ENCODE measurements at regions not wholly inside any gene's neighbourhood (a gene's known extent, or its start where the extent isn't known, plus 50 kb on each side); places are given as distances from the start of the nearest gene placed in this dataset.
"Not testable (repeated sequence)": the region's sequence is repeated elsewhere in the genome, so short reads cannot be mapped to it uniquely, and the experiment has no call there.

DNA sequence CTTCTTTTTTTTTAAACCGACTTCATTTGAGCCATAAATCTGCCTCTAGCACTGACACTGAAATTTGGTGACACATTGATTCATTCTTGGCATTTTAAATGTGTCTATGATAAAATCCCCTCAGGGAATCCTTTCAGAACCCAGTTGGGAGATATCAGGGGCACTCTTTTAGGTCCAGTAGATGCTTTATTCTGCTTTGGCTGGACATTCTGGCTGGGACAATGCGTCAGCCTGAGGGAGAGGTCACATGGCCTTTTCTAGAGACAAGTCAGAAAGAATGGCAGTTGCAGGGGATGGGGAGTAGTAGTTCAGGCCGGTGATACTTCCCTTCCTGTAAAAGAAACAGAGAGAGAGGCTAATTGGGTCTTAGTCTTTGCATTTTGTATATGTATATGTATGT lies 63.1 kb downstream of the TRIM43 start:
- H3K27me3 ChIP-seq; DNase-seq; H3K36me3 ChIP-seq; intact Hi-C loops (cut with DNase I); H3K27ac ChIP-seq; H3K9me3 ChIP-seq; H3K4me1 ChIP-seq; H3K4me3 ChIP-seq: not testable (repeated sequence)
- no CpG with 5 or more reads among the region's 3 CpGs for WGBS, 2 donors

DNA sequence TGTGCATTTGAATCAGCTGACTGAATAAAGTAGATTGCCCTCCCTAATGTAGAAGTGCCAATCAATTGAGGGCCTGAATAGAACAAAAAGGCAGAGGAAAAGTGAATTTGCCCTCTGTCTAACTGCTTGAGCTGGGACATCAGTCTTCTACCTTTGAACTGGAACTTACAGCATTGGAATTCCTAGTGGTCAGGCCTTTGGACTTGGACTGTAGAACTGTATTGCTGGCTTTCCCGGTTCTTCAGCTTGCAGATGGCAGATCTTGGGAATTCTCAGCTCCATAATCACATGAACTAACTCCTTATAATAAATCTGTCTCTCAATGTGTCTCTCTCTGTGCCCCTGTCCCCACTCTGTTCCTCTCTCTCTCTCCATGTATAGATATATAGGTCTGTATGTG lies 64.8 kb downstream of the TRIM43 start:
- H3K27ac ChIP-seq; H3K9me3 ChIP-seq; DNase-seq; H3K27me3 ChIP-seq; H3K36me3 ChIP-seq; H3K4me3 ChIP-seq; H3K4me1 ChIP-seq; intact Hi-C loops (cut with DNase I): not testable (repeated sequence)
- WGBS, 2 donors: 90 to 93% methylated on average over 1 of the region's 1 CpG

DNA sequence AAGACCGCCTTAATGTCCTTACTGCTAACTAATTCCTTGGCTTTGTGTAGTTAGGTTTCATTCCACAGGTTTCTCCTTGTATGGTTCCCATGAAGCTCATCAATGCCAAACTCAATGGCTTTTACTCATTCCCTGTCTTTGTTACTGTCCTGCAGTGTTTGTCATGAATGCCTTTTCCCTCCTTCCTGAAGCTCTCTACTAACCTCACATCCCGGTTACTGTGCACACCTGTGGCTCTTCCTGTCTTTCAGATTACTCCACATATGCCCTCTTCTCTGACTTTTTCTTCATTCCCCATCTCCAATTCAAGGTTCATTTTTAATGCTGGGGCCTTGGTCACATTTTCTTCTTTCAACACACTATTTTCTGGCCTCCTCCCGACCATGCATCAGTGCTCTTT lies 66.1 kb downstream of the TRIM43 start:
- H3K36me3 ChIP-seq; H3K27ac ChIP-seq; intact Hi-C loops (cut with DNase I); H3K4me3 ChIP-seq; H3K4me1 ChIP-seq; DNase-seq; H3K9me3 ChIP-seq; H3K27me3 ChIP-seq: not testable (repeated sequence)
- WGBS, 2 donors: 88 to 92% methylated on average over 3 of the region's 3 CpGs

DNA sequence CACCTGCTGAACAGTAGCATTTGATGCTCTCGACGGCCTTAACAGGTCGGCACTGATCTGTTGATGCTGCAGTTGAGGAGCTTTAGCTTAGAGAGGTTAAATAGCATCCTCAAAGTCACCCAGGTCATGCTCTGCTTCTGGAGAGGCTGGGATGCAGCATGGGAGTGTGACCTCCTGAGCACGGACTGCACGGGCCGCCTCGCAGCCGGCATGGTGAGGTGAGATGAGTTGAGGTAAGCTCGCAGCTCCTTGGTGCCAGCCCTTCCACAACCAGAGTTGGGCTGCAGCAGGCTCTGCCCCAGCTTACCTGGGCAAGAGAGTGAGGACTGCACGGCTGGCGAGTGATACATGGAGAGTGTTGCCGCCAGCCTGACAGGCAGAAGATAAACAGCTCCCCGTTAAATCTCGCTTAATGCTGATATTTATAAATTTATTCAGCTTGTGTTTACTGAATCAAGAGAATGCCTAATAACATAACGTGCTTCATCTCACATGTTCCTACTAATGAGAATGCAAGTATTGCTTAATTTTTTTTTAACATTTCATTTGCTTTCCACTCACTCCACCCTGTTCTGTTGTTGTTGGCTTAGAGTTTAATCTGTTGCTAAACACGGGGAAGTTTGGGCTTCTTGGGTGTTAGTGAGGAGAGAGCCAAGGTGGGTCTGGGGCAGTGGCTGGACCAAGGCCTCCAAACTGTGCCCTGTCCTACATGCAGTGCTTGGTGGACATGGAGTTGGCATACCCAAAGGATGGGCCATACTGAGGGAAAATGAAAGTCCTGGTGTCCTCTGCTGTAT lies 69.2 kb downstream of the TRIM43 start:
- intact Hi-C loops (cut with DNase I); DNase-seq; H3K4me3 ChIP-seq; H3K9me3 ChIP-seq; H3K27ac ChIP-seq; H3K36me3 ChIP-seq; H3K4me1 ChIP-seq: not testable (repeated sequence)
- 74% methylated on average over 7 to 12 of the region's 16 CpGs for WGBS, 2 donors
- H3K27me3 ChIP-seq: peaks cover 0 to 14% (median 0%) of the 10 kb centered on the region in 4 donors

DNA sequence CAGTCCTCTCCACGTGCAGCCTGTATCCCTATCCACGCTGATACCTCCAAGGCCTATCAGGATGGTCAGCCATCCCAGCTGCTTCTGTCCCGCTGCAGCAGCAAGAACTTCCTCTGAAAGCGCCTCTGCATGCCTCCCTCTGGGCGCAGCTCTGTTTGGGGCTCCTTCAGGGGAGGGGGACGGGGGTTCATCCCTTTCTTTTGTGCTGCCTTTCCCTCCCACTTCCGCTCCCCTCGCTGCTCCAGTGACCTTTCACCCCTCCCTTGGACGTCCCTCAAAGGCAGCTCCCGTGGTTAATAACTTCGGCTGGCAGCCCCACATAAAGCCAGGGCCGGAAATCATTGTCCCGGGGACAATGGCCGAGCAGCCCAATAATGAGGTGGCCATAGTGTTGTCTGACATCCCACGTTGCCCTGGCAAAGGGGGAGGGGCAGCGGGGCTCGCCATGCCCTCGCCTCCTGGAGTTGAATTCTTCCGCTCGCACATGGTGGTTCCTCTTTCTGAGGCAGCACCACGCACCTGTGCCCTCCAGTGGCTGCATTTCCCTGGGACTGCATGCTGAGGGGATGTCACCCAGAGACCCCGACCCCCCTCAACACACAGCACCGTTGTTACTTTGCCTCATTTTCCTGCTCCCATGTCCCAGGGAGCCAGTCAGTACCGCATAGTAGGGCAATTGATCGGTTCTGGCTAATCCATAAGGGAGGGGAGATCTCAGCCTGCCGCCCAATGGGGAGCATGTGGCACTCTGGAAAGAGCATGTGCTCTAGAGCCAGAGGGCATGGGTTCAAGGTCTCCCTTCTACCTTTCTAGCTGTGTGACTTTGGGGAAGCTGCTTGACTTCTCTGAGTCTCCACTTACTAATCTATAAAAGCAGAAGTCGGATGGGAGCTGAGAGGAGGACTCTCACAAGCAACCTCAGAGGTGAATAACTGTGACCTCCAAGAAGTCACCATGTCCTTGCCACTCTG lies 72.0 kb downstream of the TRIM43 start:
- intact Hi-C loops (cut with DNase I); H3K9me3 ChIP-seq; H3K36me3 ChIP-seq; H3K4me1 ChIP-seq; H3K4me3 ChIP-seq; H3K27ac ChIP-seq; DNase-seq: not testable (repeated sequence)
- peaks cover 0 to 22% (median 0%) of the 10 kb centered on the region in 4 donors for H3K27me3 ChIP-seq
- 61 to 100% methylated on average over 1 to 17 of the region's 27 CpGs for WGBS, 2 donors

DNA sequence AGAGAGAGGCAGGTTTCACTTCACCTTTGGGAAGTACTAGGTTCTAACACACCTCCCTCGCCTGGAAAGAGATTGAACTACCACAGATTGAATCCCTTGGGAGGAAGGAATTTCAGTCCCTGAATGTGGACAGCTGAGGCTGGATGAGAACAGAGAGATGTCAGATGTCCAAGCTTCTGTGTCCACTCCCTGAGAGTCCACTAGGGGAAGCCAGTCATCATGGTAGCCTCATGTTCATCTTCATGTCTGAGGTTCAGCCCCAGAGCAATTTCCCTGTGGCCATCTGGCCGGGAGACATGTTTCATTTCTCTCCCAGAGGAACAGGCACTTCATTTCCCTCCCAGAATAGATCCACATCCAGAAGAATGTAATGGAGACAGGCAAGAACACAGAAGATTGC lies 74.8 kb downstream of the TRIM43 start:
- H3K4me3 ChIP-seq; H3K4me1 ChIP-seq; H3K9me3 ChIP-seq; DNase-seq; H3K27ac ChIP-seq; intact Hi-C loops (cut with DNase I); H3K36me3 ChIP-seq: not testable (repeated sequence)
- peaks cover 0 to 22% (median 0%) of the 10 kb centered on the region in 4 donors for H3K27me3 ChIP-seq
- 56% methylated on average over 2 of the region's 2 CpGs for WGBS, 2 donors

DNA sequence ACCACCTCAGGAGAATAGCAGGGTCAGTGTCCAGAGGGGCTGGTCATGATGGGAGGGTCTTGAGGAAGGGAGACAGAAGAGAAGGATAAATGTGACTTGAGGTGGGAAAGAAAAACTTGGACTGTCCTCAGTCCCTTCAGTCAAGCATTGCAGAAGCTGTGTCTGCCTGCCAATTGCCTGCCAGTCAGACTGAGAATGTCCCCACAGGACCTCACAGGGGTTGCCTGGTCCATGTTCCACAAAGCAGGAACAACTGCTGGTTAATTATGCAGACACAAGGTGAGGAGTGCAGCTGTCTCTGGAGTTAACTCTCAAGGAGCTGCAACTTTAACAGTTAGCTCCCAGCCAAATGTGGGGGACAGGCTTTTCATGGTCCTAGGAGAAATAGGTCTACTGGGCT lies 75.7 kb downstream of the TRIM43 start:
- intact Hi-C loops (cut with DNase I): no loop called here
- H3K27me3 ChIP-seq: peaks cover 0 to 22% (median 0%) of the 10 kb centered on the region in 4 donors
- H3K9me3 ChIP-seq: no peaks in the 10 kb centered on the region
- TF ChIP-seq, protein P1, sequence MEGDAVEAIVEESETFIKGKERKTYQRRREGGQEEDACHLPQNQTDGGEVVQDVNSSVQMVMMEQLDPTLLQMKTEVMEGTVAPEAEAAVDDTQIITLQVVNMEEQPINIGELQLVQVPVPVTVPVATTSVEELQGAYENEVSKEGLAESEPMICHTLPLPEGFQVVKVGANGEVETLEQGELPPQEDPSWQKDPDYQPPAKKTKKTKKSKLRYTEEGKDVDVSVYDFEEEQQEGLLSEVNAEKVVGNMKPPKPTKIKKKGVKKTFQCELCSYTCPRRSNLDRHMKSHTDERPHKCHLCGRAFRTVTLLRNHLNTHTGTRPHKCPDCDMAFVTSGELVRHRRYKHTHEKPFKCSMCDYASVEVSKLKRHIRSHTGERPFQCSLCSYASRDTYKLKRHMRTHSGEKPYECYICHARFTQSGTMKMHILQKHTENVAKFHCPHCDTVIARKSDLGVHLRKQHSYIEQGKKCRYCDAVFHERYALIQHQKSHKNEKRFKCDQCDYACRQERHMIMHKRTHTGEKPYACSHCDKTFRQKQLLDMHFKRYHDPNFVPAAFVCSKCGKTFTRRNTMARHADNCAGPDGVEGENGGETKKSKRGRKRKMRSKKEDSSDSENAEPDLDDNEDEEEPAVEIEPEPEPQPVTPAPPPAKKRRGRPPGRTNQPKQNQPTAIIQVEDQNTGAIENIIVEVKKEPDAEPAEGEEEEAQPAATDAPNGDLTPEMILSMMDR (IDR thresholded peaks at IDR 0.05): no peak
- TF ChIP-seq POLR2A (IDR thresholded peaks at IDR 0.05): no peak
- no peak overlapping the region for H3K27ac ChIP-seq
- H3K4me3 ChIP-seq: no peak overlapping the region
- H3K4me1 ChIP-seq: peaks cover 0 to 13% (median 0%) of the 10 kb centered on the region in 3 donors
- H3K36me3 ChIP-seq: no peaks in the 10 kb centered on the region
- DNase-seq: no peak

DNA sequence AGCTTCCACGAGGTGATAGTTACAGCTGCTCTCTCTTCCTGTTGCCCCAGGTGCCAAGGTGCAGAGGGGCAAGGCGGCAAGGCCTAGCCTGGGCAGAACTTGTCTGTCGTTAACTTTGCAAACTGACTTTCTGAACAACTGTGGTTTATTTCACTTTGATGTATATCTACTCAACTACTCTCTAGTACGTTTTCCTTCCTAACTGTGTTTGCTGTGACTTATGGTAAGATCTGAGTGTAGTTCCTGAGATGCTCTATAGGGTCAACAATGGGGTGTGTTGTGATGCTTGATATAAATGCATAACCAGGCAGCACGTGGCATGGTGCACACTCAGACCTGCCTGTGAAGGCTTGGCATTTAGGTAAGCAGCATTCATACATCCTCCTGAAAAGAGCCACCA lies 77.1 kb downstream of the TRIM43 start:
- H3K4me3 ChIP-seq; intact Hi-C loops (cut with DNase I); H3K9me3 ChIP-seq; DNase-seq; H3K27ac ChIP-seq; H3K36me3 ChIP-seq: not testable (repeated sequence)
- 69 to 73% methylated on average over 4 to 5 of the region's 5 CpGs for WGBS, 2 donors
- H3K27me3 ChIP-seq: peaks cover 0 to 11% (median 0%) of the 10 kb centered on the region in 4 donors
- peaks cover 0 to 16% (median 0%) of the 10 kb centered on the region in 3 donors for H3K4me1 ChIP-seq
